MG63 (cell line): ENCODE measurements at regions not wholly inside any gene's neighbourhood (a gene's known extent, or its start where the extent isn't known, plus 50 kb on each side); places are given as distances from the start of the nearest gene placed in this dataset.

Source experiments
- DNase-seq: peaks from one replicate; pipeline ENCODE4 v3.0.0-alpha.2; 2020
- H3K27me3 ChIP-seq: fragments of 250-450 bp; sonication (Bioruptor Pico); 2 replicates; pipeline ENCODE4 v1.5.1; 2020; ENCODE audit warnings: mild to moderate bottlenecking, moderate library complexity
- H3K36me3 ChIP-seq: fragments of 250-450 bp; sonication (Bioruptor Pico); 2 replicates; pipeline ENCODE4 v1.5.1; 2020; ENCODE audit warnings: mild to moderate bottlenecking, moderate library complexity
- H3K4me3 ChIP-seq: fragments of 250-450 bp; sonication (Bioruptor Pico); 2 replicates; pipeline ENCODE4 v1.5.1; 2020; ENCODE audit warnings: mild to moderate bottlenecking, moderate library complexity
- H3K9me3 ChIP-seq: fragments of 250-450 bp; sonication (Bioruptor Pico); 2 replicates; pipeline ENCODE4 v1.5.1; 2020; ENCODE audit warnings: mild to moderate bottlenecking, moderate library complexity

- H3K36me3 ChIP-seq: no peaks in the 10 kb centered on the region
- no peak for DNase-seq
- no peaks in the 10 kb centered on the region for H3K27me3 ChIP-seq
- no peak overlapping the region for H3K4me3 ChIP-seq
- H3K9me3 ChIP-seq: no peaks in the 10 kb centered on the region
Observed at GRCh38 chr3:165346503-165346902, 150.3 kb upstream of the SLITRK3 start.

GRCh38 chr3:165343185-165343584 lies 147.0 kb upstream of the SLITRK3 start:
- no peak overlapping the region for H3K4me3 ChIP-seq
- no peaks in the 10 kb centered on the region for H3K27me3 ChIP-seq
- H3K9me3 ChIP-seq: no peaks in the 10 kb centered on the region
- no peak for DNase-seq
- no peaks in the 10 kb centered on the region for H3K36me3 ChIP-seq

- H3K27me3 ChIP-seq: no peaks in the 10 kb centered on the region
- H3K36me3 ChIP-seq: no peaks in the 10 kb centered on the region
- no peak for DNase-seq
- H3K9me3 ChIP-seq: no peaks in the 10 kb centered on the region
- H3K4me3 ChIP-seq: no peak overlapping the region
Observed at GRCh38 chr3:165339753-165340152, 143.6 kb upstream of the SLITRK3 start.

- no peaks in the 10 kb centered on the region for H3K27me3 ChIP-seq
- no peak for DNase-seq
Observed at GRCh38 chr3:165336786-165337185, 140.6 kb upstream of the SLITRK3 start.

More at GRCh38 chr3:165336786-165337185, 140.6 kb upstream of the SLITRK3 start:
- H3K9me3 ChIP-seq: no peaks in the 10 kb centered on the region
- H3K4me3 ChIP-seq: no peak overlapping the region
- H3K36me3 ChIP-seq: no peaks in the 10 kb centered on the region
